Esophagus muscularis mucosa (tissue), 4 donors: ENCODE measurements at regions not wholly inside any gene's neighbourhood (a gene's known extent, or its start where the extent isn't known, plus 50 kb on each side); places are given as distances from the start of the nearest gene placed in this dataset.

ENCODE experiments used
- EP300 ChIP-seq: sonication (generic); formaldehyde crosslinking; IDR thresholded peaks from one replicate; pipeline ENCODE4 v1.6.1; 2017; ENCODE audit warnings: antibody characterized with exemption
- POLR2A ChIP-seq: fragments of 450-650 bp; IDR thresholded peaks from one replicate; pipeline ENCODE4 v1.6.1; 2017; ENCODE audit warnings: antibody characterized with exemption, moderate library complexity, mild to moderate bottlenecking, low read depth
- POLR2AphosphoS5 ChIP-seq, 2 donors: sonication (generic); formaldehyde crosslinking; IDR thresholded peaks; one replicate each; pipeline ENCODE4 v1.6.1; 2017; ENCODE audit warnings: antibody characterized with exemption in 2 of 2
- TF ChIP-seq, protein P1 (sequence below), 3 experiments: fragments of 200-600 bp in 2 of 3; fragments of 450-650 bp in 1 of 3; sonication (generic) in 2 of 3; IDR thresholded peaks; one replicate each; pipeline ENCODE4 v1.5.1; 2017 to 2019; ENCODE audit warnings: antibody characterized with exemption in 3 of 3, mild to moderate bottlenecking in 2 of 3, moderate library complexity in 1 of 3

DNA sequence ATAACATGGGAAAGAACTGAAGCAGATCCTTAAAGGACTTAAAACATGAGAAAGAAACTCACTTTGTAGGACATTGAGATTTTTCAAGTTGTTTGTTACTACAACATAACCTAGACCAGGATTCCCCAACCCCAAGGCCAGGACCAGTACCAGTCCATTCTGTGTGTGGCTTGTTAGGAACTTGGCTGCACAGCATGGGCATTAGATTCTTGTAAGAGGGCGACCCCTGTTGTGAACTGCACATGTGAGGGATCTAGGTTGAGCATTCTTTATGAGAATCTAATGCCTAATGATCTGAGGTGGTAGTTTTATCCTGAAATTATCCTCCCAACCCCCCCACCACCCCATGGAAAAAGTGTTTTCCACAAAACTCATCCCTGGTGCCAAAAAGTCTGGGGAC lies 566.1 kb downstream of the KCTD8 start:
- TF ChIP-seq POLR2A (no peak), POLR2AphosphoS5 (IDR thresholded peaks at IDR 0.05) (no peak), EP300 (no peak)
- TF ChIP-seq, protein P1, sequence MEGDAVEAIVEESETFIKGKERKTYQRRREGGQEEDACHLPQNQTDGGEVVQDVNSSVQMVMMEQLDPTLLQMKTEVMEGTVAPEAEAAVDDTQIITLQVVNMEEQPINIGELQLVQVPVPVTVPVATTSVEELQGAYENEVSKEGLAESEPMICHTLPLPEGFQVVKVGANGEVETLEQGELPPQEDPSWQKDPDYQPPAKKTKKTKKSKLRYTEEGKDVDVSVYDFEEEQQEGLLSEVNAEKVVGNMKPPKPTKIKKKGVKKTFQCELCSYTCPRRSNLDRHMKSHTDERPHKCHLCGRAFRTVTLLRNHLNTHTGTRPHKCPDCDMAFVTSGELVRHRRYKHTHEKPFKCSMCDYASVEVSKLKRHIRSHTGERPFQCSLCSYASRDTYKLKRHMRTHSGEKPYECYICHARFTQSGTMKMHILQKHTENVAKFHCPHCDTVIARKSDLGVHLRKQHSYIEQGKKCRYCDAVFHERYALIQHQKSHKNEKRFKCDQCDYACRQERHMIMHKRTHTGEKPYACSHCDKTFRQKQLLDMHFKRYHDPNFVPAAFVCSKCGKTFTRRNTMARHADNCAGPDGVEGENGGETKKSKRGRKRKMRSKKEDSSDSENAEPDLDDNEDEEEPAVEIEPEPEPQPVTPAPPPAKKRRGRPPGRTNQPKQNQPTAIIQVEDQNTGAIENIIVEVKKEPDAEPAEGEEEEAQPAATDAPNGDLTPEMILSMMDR (IDR thresholded peaks at IDR 0.05): no peak
